MG63 (cell line): ENCODE measurements at regions not wholly inside any gene's neighbourhood (a gene's known extent, or its start where the extent isn't known, plus 50 kb on each side); places are given as distances from the start of the nearest gene placed in this dataset.
A peak's percentile ranks its signal among the peaks of the same experiment; 100 is the strongest.

Source experiments
- DNase-seq: peaks from one replicate; pipeline ENCODE4 v3.0.0-alpha.2; 2020
- H3K27me3 ChIP-seq: fragments of 250-450 bp; sonication (Bioruptor Pico); 2 replicates; pipeline ENCODE4 v1.5.1; 2020; ENCODE audit warnings: mild to moderate bottlenecking, moderate library complexity
- H3K36me3 ChIP-seq: fragments of 250-450 bp; sonication (Bioruptor Pico); 2 replicates; pipeline ENCODE4 v1.5.1; 2020; ENCODE audit warnings: mild to moderate bottlenecking, moderate library complexity
- H3K4me3 ChIP-seq: fragments of 250-450 bp; sonication (Bioruptor Pico); 2 replicates; pipeline ENCODE4 v1.5.1; 2020; ENCODE audit warnings: mild to moderate bottlenecking, moderate library complexity
- H3K9me3 ChIP-seq: fragments of 250-450 bp; sonication (Bioruptor Pico); 2 replicates; pipeline ENCODE4 v1.5.1; 2020; ENCODE audit warnings: mild to moderate bottlenecking, moderate library complexity

GRCh38 chr22:46068593-46069491 is 81.5 kb upstream of the PPARA start:
- no peaks in the 10 kb centered on the region for H3K27me3 ChIP-seq
- H3K36me3 ChIP-seq = peaks cover 27% of the 10 kb centered on the region
- peak overlapping the region; percentile 67 for H3K4me3 ChIP-seq
- H3K9me3 ChIP-seq = no peaks in the 10 kb centered on the region
- peak; percentile 74 for DNase-seq

GRCh38 chr22:46069521-46070214 is 80.7 kb upstream of the PPARA start:
- Histone ChIP-seq H3K9me3 (no peaks in the 10 kb centered on the region), H3K4me3 (peak overlapping the region; percentile 67), H3K36me3 (peaks cover 30% of the 10 kb centered on the region), H3K27me3 (no peaks in the 10 kb centered on the region)
- DNase-seq = peak; percentile 93

- DNase-seq = peak; percentile 78
Observed at GRCh38 chr22:46070215-46070802, 80.0 kb upstream of the PPARA start.

GRCh38 chr22:46070803-46071450 is 79.4 kb upstream of the PPARA start:
- Histone ChIP-seq H3K9me3 (no peaks in the 10 kb centered on the region), H3K36me3 (peaks cover 43% of the 10 kb centered on the region), H3K27me3 (no peaks in the 10 kb centered on the region), H3K4me3 (peak overlapping the region; percentile 67)
- DNase-seq = no peak

More at GRCh38 chr22:46070215-46070802, 80.0 kb upstream of the PPARA start:
- Histone ChIP-seq H3K4me3 (peak overlapping the region; percentile 67), H3K9me3 (no peaks in the 10 kb centered on the region), H3K27me3 (no peaks in the 10 kb centered on the region), H3K36me3 (peaks cover 37% of the 10 kb centered on the region)

- no peaks in the 10 kb centered on the region for H3K27me3 ChIP-seq
- peak overlapping the region; percentile 78 for H3K4me3 ChIP-seq
- H3K36me3 ChIP-seq = peaks cover 49% of the 10 kb centered on the region
- peak; percentile 95 for DNase-seq
- H3K9me3 ChIP-seq = no peaks in the 10 kb centered on the region
Observed at GRCh38 chr22:46071451-46072109, 78.7 kb upstream of the PPARA start.

- H3K4me3 ChIP-seq = peak overlapping the region; percentile 78
Observed at GRCh38 chr22:46072110-46072881, 78.0 kb upstream of the PPARA start.

GRCh38 chr22:46072981-46073682 is 77.2 kb upstream of the PPARA start:
- Histone ChIP-seq H3K36me3 (peaks cover 61% of the 10 kb centered on the region), H3K4me3 (peak overlapping the region; percentile 78), H3K9me3 (no peaks in the 10 kb centered on the region), H3K27me3 (no peaks in the 10 kb centered on the region)
- no peak for DNase-seq

More at GRCh38 chr22:46072110-46072881, 78.0 kb upstream of the PPARA start:
- peak; percentile 76 for DNase-seq
- Histone ChIP-seq H3K9me3 (no peaks in the 10 kb centered on the region), H3K36me3 (peaks cover 53% of the 10 kb centered on the region), H3K27me3 (no peaks in the 10 kb centered on the region)

GRCh38 chr22:46073683-46074504 is 76.4 kb upstream of the PPARA start:
- H3K27me3 ChIP-seq = no peaks in the 10 kb centered on the region
- H3K36me3 ChIP-seq = peaks cover 69% of the 10 kb centered on the region
- peak overlapping the region; percentile 78 for H3K4me3 ChIP-seq
- H3K9me3 ChIP-seq = no peaks in the 10 kb centered on the region
- DNase-seq = no peak

- Histone ChIP-seq H3K36me3 (peaks cover 78% of the 10 kb centered on the region), H3K9me3 (no peaks in the 10 kb centered on the region), H3K27me3 (no peaks in the 10 kb centered on the region), H3K4me3 (peak overlapping the region; percentile 78)
- peak; percentile 48 for DNase-seq
Observed at GRCh38 chr22:46074771-46075551, 75.4 kb upstream of the PPARA start.

- peak; percentile 52 for DNase-seq
- H3K4me3 ChIP-seq = peak overlapping the region; percentile 78
- H3K9me3 ChIP-seq = no peaks in the 10 kb centered on the region
- H3K27me3 ChIP-seq = no peaks in the 10 kb centered on the region
- H3K36me3 ChIP-seq = peaks cover 86% of the 10 kb centered on the region
Observed at GRCh38 chr22:46075764-46076531, 74.4 kb upstream of the PPARA start.

- Histone ChIP-seq H3K4me3 (peak overlapping the region; percentile 78), H3K36me3 (peaks cover 95% of the 10 kb centered on the region), H3K9me3 (no peaks in the 10 kb centered on the region), H3K27me3 (no peaks in the 10 kb centered on the region)
- DNase-seq = peak; percentile 62
Observed at GRCh38 chr22:46076651-46077339, 73.5 kb upstream of the PPARA start.

GRCh38 chr22:46077669-46078099 is 72.6 kb upstream of the PPARA start:
- Histone ChIP-seq H3K27me3 (no peaks in the 10 kb centered on the region), H3K4me3 (peak overlapping the region; percentile 78), H3K36me3 (peaks cover 95% of the 10 kb centered on the region), H3K9me3 (no peaks in the 10 kb centered on the region)
- DNase-seq = peak; percentile 46
